Lower leg skin (tissue), 4 donors: ENCODE measurements at regions not wholly inside any gene's neighbourhood (a gene's known extent, or its start where the extent isn't known, plus 50 kb on each side); places are given as distances from the start of the nearest gene placed in this dataset.

Experiments used
- DNase-seq, 2 donors: peaks; one replicate each; pipeline ENCODE4 v3.0.0-alpha.2; 2019; ENCODE audit warnings: low spot score in 2 of 2
- H3K4me3 ChIP-seq: fragments of 200-600 bp; sonication (generic); 2 replicates; pipeline ENCODE4 v1.5.1; 2017; ENCODE audit warnings: mild to moderate bottlenecking, low read depth; ENCODE audit not compliant: poor library complexity, severe bottlenecking
- CTCF ChIP-seq, 3 donors: fragments of 450-650 bp; IDR thresholded peaks; one replicate each; pipeline ENCODE4 v1.5.1; 2016; ENCODE audit warnings: antibody characterized with exemption in 3 of 3, mild to moderate bottlenecking in 3 of 3, moderate library complexity in 2 of 3
- POLR2A ChIP-seq, 2 donors: fragments of 450-650 bp; IDR thresholded peaks; one replicate each; pipeline ENCODE4 v1.6.1; 2016 to 2017; ENCODE audit warnings: antibody characterized with exemption in 2 of 2, mild to moderate bottlenecking in 1 of 2, moderate library complexity in 1 of 2
- WGBS, 2 donors: methylation state at CpG; one replicate each; pipeline ENCODE4 v1.1.5; 2018; 5-methylcytosine and 5-hydroxymethylcytosine counted together
- intact Hi-C: fragments of 100-400 bp; cut with DNase I; formaldehyde crosslinking; loops from one replicate; pipeline ENCODE4 v1.15.0; 2023; ENCODE audit warnings: low total_unique reads

- TF ChIP-seq CTCF (IDR thresholded peaks at IDR 0.05): no peak
- no peak for TF ChIP-seq POLR2A (IDR thresholded peaks at IDR 0.05)
- peak in 1 of 2 donors; percentile 36 for DNase-seq
- intact Hi-C loops: no loop called here
- H3K4me3 ChIP-seq: no peak overlapping the region
- 82 to 86% methylated on average over 6 of the region's 6 CpGs for WGBS, 2 donors
Observed at GRCh38 chr4:153110739-153111138, 93.5 kb upstream of the TRIM2 start.

DNA sequence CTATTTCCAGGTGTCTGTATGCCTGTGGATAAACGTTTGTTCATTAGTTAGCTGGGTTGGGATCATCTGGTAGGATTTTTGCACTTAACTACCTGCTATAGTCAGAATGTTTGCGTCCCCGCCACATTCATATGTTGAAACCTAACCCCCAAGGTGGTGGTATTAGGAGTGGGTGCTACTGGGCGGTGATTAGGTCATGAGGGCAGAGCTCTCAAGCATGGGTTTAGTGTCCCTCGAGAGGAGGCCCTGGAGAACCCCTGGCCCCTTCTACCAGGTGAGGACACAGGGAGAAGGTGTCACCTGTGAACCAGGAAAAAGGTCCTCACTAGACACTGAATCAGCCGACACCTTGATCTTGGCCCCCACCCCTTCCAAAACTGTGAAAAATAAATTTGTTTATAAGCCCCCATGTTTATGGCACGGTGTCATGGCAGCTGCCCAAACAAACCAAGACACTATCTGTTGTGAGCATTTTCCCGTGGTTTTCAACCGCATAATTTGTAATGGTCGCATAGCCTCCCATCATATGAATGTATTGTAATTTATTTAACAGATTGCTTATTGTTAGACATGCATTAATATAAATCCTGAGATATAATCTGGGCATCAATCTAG is 92.7 kb upstream of the TRIM2 start:
- TF ChIP-seq CTCF (IDR thresholded peaks at IDR 0.05) (no peak), POLR2A (IDR thresholded peaks at IDR 0.05) (no peak)
- no peak overlapping the region for H3K4me3 ChIP-seq
- peak in 1 of 2 donors; percentile 36 for DNase-seq
- WGBS, 2 donors: 79 to 82% methylated on average over 10 of the region's 10 CpGs
- intact Hi-C loops: no loop called here

GRCh38 chr4:153112041-153112441 is 92.2 kb upstream of the TRIM2 start:
- peak in 1 of 2 donors; percentile 83 for DNase-seq
- intact Hi-C loops: no loop called here

DNA sequence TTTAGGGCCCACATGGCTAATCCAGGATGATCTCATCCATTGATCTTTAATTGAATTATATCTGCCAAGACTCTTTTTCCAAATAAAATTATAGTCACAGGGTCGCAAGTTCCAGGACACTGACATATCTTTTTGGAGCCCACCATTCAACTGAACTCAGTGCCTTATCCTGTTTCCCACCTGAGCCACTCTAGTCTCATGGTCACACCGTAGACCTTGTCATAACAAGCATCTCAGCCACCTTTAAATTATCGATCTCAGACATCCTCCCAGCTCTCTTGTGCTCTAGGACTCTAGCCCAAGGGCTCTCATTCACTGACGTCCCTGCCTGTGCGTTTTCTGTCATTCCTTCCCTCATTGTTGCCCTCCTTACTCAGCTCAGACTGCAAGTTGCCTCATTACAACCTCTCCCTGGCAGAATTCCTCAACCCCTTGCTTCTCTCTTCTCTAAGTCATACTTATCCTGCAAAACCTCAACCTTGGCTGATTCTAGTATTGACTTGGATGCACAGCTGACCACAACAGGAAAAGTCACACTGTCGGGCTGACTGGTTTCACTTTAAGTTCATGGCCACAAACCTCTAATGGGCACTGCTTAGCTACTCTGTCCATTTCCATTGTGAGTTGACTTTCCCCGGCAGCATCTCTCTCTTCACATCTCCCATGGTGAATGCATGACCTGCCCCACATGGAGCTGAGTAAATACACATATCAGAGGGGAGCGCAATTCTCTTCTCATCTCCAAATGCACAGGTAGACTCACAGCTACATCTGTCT is 91.0 kb upstream of the TRIM2 start:
- no peak for TF ChIP-seq POLR2A (IDR thresholded peaks at IDR 0.05)
- no peak for TF ChIP-seq CTCF (IDR thresholded peaks at IDR 0.05)
- peak in 1 of 2 donors; percentile 58 for DNase-seq
- no peak overlapping the region for H3K4me3 ChIP-seq
- intact Hi-C loops: no loop called here
- 89 to 92% methylated on average over 8 of the region's 8 CpGs for WGBS, 2 donors

More at GRCh38 chr4:153112041-153112441, 92.2 kb upstream of the TRIM2 start:
- 57 to 65% methylated on average over 10 of the region's 10 CpGs for WGBS, 2 donors
- TF ChIP-seq POLR2A (IDR thresholded peaks at IDR 0.05) (no peak), CTCF (IDR thresholded peaks at IDR 0.05) (no peak)
- no peak overlapping the region for H3K4me3 ChIP-seq

- 88 to 91% methylated on average over 5 of the region's 5 CpGs for WGBS, 2 donors
- intact Hi-C loops: no loop called here
- peak in 1 of 2 donors; percentile 48 for DNase-seq
- TF ChIP-seq CTCF (IDR thresholded peaks at IDR 0.05) (no peak), POLR2A (IDR thresholded peaks at IDR 0.05) (no peak)
- H3K4me3 ChIP-seq: no peak overlapping the region
Observed at GRCh38 chr4:153113838-153114105, 90.5 kb upstream of the TRIM2 start.
